H1 (cell line): ENCODE measurements at regions not wholly inside any gene's neighbourhood (a gene's known extent, or its start where the extent isn't known, plus 50 kb on each side); places are given as distances from the start of the nearest gene placed in this dataset.

Experiments
- CTCF ChIA-PET: fragments of 300-600 bp; sonication (Branson Sonifier 250); formaldehyde crosslinking; loops from one replicate; lab custom pipeline; 2021; ENCODE audit not compliant: partially characterized antibody; lab: Charles Lee
- POLR2A ChIA-PET: fragments of 300-600 bp; sonication (Branson Sonifier 250); formaldehyde crosslinking; loops from one replicate; lab custom pipeline; 2021; ENCODE audit warnings: inconsistent platforms; ENCODE audit not compliant: partially characterized antibody; lab: Charles Lee
- DNase-seq, 2 experiments: peaks; one replicate each; pipeline versions ENCODE4 v3.0.0 to v3.0.0-alpha.2; 2010 to 2022; ENCODE audit warnings: low spot score in 2 of 2, low read depth in 1 of 2, mixed read lengths in 1 of 2
- FAIRE-seq: peaks from 2 replicates; lab custom pipeline; 2011; peaks lifted over from hg19 to GRCh38; lab: Jason Lieb, UNC
- H2AFZ ChIP-seq: 2 replicates; pipeline ENCODE4 v1.8.1; 2012; ENCODE audit warnings: low read length, inconsistent platforms
- H2AK5ac ChIP-seq: 2 replicates; pipeline ENCODE4 v1.6.1; 2013; ENCODE audit warnings: low read depth, low read length
- H2BK120ac ChIP-seq: replicated peaks from 2 replicates; pipeline ENCODE3; 2013; ENCODE audit warnings: low read depth, low read length, inconsistent platforms
- H2BK12ac ChIP-seq: 2 replicates; pipeline ENCODE4 v1.6.1; 2013; ENCODE audit warnings: low read depth, low read length
- H2BK15ac ChIP-seq: 2 replicates; pipeline ENCODE4 v1.6.1; 2013; ENCODE audit warnings: low read length
- H2BK20ac ChIP-seq: 2 replicates; pipeline ENCODE4 v1.6.1; 2013; ENCODE audit warnings: low read length
- H2BK5ac ChIP-seq: 2 replicates; pipeline ENCODE4 v1.6.1; 2013; ENCODE audit warnings: low read depth, low read length
- H3K14ac ChIP-seq: 2 replicates; pipeline ENCODE4 v1.6.1; 2013; ENCODE audit warnings: inconsistent platforms; ENCODE audit not compliant: insufficient read length
- H3K18ac ChIP-seq: 2 replicates; pipeline ENCODE4 v1.6.1; 2013; ENCODE audit warnings: low read length; ENCODE audit errors: extremely low read depth
- H3K23ac ChIP-seq: 2 replicates; pipeline ENCODE4 v1.6.1; 2013; ENCODE audit warnings: inconsistent platforms; ENCODE audit not compliant: insufficient read length
- H3K23me2 ChIP-seq: 2 replicates; pipeline ENCODE4 v1.6.1; 2013; ENCODE audit warnings: low read depth, low read length
- H3K27ac ChIP-seq: 2 replicates; pipeline ENCODE4 v1.6.1; 2011; ENCODE audit warnings: low read depth, low read length, inconsistent platforms
- H3K27me3 ChIP-seq, 4 experiments: replicated peaks in 1 of 4; 1 replicate in 1 of 4; 2 replicates in 3 of 4; pipeline versions ENCODE4 v1.6.1 to v1.8.1; 2011 to 2013; ENCODE audit warnings: low read length in 3 of 4, mild to moderate bottlenecking in 3 of 4, inconsistent platforms in 2 of 4, mixed read lengths in 2 of 4, moderate library complexity in 1 of 4; ENCODE audit not compliant: control insufficient read depth in 3 of 4, insufficient read depth in 3 of 4; ENCODE audit errors: extremely low read depth in 1 of 4
- H3K36me3 ChIP-seq, 4 experiments: 2 replicates each; pipeline versions ENCODE4 v1.6.1 to v1.8.1; 2011 to 2013; ENCODE audit warnings: mild to moderate bottlenecking in 4 of 4, low read length in 3 of 4, moderate library complexity in 2 of 4, control low read depth in 1 of 4, inconsistent platforms in 1 of 4; ENCODE audit not compliant: insufficient read depth in 4 of 4, control insufficient read depth in 2 of 4
- H3K4ac ChIP-seq: replicated peaks from 2 replicates; pipeline ENCODE3; 2013; ENCODE audit warnings: low read length, low read depth, mixed read lengths, inconsistent platforms; ENCODE audit not compliant: insufficient read length
- H3K4me1 ChIP-seq, 4 experiments: replicated peaks in 1 of 4; 1 replicate in 1 of 4; 2 replicates in 3 of 4; pipeline versions ENCODE4 v1.6.1 to v1.8.1; 2011 to 2013; ENCODE audit warnings: low read length in 3 of 4, inconsistent platforms in 2 of 4, mixed read lengths in 1 of 4; ENCODE audit not compliant: insufficient read depth in 4 of 4, control insufficient read depth in 3 of 4
- H3K4me2 ChIP-seq, 2 experiments: 2 replicates each; pipeline versions ENCODE4 v1.6.1 to v1.8.1; 2011 to 2013; ENCODE audit warnings: low read depth in 2 of 2, low read length in 2 of 2, control low read depth in 1 of 2, inconsistent platforms in 1 of 2, mild to moderate bottlenecking in 1 of 2; ENCODE audit not compliant: insufficient read depth in 1 of 2
- H3K4me3 ChIP-seq, 4 experiments: fragments of 200-600, 300-600 bp in 1 of 4; sonication (generic), shearing (Covaris generic), sonication (Bioruptor Twin) in 1 of 4; 2 replicates each; pipeline versions ENCODE4 v1.5.1 to v1.8.1; 2011 to 2016; ENCODE audit warnings: low read length in 4 of 4, low read depth in 3 of 4, control low read depth in 2 of 4, inconsistent platforms in 2 of 4, mild to moderate bottlenecking in 2 of 4, mixed read lengths in 1 of 4, moderate library complexity in 1 of 4; ENCODE audit not compliant: insufficient read depth in 2 of 4; ENCODE audit errors: extremely low read depth in 1 of 4
- H3K56ac ChIP-seq: replicated peaks from 2 replicates; pipeline ENCODE3; 2013; ENCODE audit warnings: low read depth, mild to moderate bottlenecking, mixed read lengths, low read length, inconsistent platforms; ENCODE audit not compliant: insufficient read length
- H3K79me1 ChIP-seq: 2 replicates; pipeline ENCODE4 v1.6.1; 2013; ENCODE audit warnings: low read depth, low read length, control low read depth
- H3K79me2 ChIP-seq, 2 experiments: 2 replicates each; pipeline versions ENCODE4 v1.6.1 to v1.8.1; 2012 to 2013; ENCODE audit warnings: low read length in 2 of 2, mild to moderate bottlenecking in 2 of 2, inconsistent platforms in 1 of 2; ENCODE audit not compliant: insufficient read depth in 2 of 2, control insufficient read depth in 1 of 2
- H3K9ac ChIP-seq, 4 experiments: replicated peaks in 1 of 4; 1 replicate in 1 of 4; 2 replicates in 3 of 4; pipeline versions ENCODE4 v1.6.1 to v1.8.1; 2011 to 2013; ENCODE audit warnings: low read depth in 3 of 4, low read length in 3 of 4, control low read depth in 2 of 4, mild to moderate bottlenecking in 2 of 4, moderate library complexity in 2 of 4, inconsistent platforms in 1 of 4; ENCODE audit errors: extremely low read depth in 1 of 4
- H3K9me3 ChIP-seq, 2 experiments: 2 replicates each; pipeline versions ENCODE4 v1.6.1 to v1.8.1; 2012 to 2013; ENCODE audit warnings: mild to moderate bottlenecking in 2 of 2, moderate library complexity in 2 of 2, control low read depth in 1 of 2, inconsistent platforms in 1 of 2, low read depth in 1 of 2, low read length in 1 of 2, mixed read lengths in 1 of 2; ENCODE audit not compliant: insufficient read depth in 2 of 2
- H4K20me1 ChIP-seq, 2 experiments: replicated peaks in 1 of 2; 2 replicates each; pipeline versions ENCODE3 to v1.8.1; 2011 to 2013; ENCODE audit warnings: inconsistent platforms in 2 of 2, low read length in 2 of 2, mild to moderate bottlenecking in 1 of 2; ENCODE audit not compliant: insufficient read depth in 2 of 2, control insufficient read depth in 1 of 2
- H4K5ac ChIP-seq: 2 replicates; pipeline ENCODE4 v1.6.1; 2013; ENCODE audit warnings: low read length, low read depth, mixed read lengths, inconsistent platforms; ENCODE audit not compliant: insufficient read length
- H4K8ac ChIP-seq: 2 replicates; pipeline ENCODE4 v1.8.0; 2013; ENCODE audit warnings: mild to moderate bottlenecking, moderate library complexity, low read length, inconsistent platforms; ENCODE audit not compliant: insufficient read depth; ENCODE audit errors: extremely low read depth
- H4K91ac ChIP-seq: replicated peaks from 2 replicates; pipeline ENCODE3; 2013; ENCODE audit warnings: low read length, mixed read lengths, inconsistent platforms; ENCODE audit not compliant: insufficient read length
- ATF3 ChIP-seq: IDR thresholded peaks from 2 replicates; pipeline ENCODE4 v1.6.1; 2011; ENCODE audit warnings: low read depth, mild to moderate bottlenecking, low read length; ENCODE audit not compliant: insufficient read depth
- CTBP2 ChIP-seq: IDR thresholded peaks from 2 replicates; pipeline ENCODE4 v1.7.0; 2011; ENCODE audit warnings: borderline replicate concordance, mild to moderate bottlenecking, moderate library complexity, mixed read lengths, low read length; ENCODE audit not compliant: insufficient read depth, insufficient read length
- JUND ChIP-seq: IDR thresholded peaks from 2 replicates; pipeline ENCODE4 v1.6.1; 2011; ENCODE audit warnings: mild to moderate bottlenecking, improper control_type of control experiment, low read length
- KDM1A ChIP-seq: fragments of 200-600, 300-600 bp; sonication (generic); IDR thresholded peaks from 2 replicates; pipeline ENCODE4 v1.7.1; 2016; ENCODE audit warnings: mild to moderate bottlenecking, low read length, borderline replicate concordance
- KDM4A ChIP-seq: IDR thresholded peaks from one replicate; pipeline ENCODE4 v1.7.1; 2012; ENCODE audit warnings: low read depth, mild to moderate bottlenecking, moderate library complexity, low read length, inconsistent platforms; ENCODE audit not compliant: severe bottlenecking
- KDM5A ChIP-seq: fragments of 200-600 bp; IDR thresholded peaks from 2 replicates; pipeline ENCODE4 v1.7.1; 2012; ENCODE audit warnings: mild to moderate bottlenecking, low read length, inconsistent platforms, mixed read lengths
- RBBP5 ChIP-seq: IDR thresholded peaks from 2 replicates; pipeline ENCODE4 v1.7.1; 2012; ENCODE audit warnings: low read depth, mild to moderate bottlenecking, inconsistent platforms, low read length, moderate library complexity, borderline replicate concordance
- RFX5 ChIP-seq: IDR thresholded peaks from 2 replicates; pipeline ENCODE4 v1.6.1; 2011; ENCODE audit warnings: low read depth, low read length, improper control_type of control experiment, borderline replicate concordance
- RNF2 ChIP-seq: fragments of 200-900, 300-1000 bp; sonication (generic); IDR thresholded peaks from 2 replicates; pipeline ENCODE4 v1.7.1; 2016; ENCODE audit warnings: borderline replicate concordance, low read depth, mild to moderate bottlenecking, antibody characterized with exemption, low read length; ENCODE audit not compliant: poor library complexity, severe bottlenecking; ENCODE audit errors: missing control alignments
- SIN3A ChIP-seq, 2 experiments: IDR thresholded peaks in 1 of 2; conservative IDR thresholded peaks in 1 of 2; 2 replicates each; pipeline ENCODE4 v1.6.1; 2011 to 2012; ENCODE audit warnings: low read length in 2 of 2, improper control_type of control experiment in 1 of 2, low read depth in 1 of 2, mild to moderate bottlenecking in 1 of 2
- SIRT6 ChIP-seq: IDR thresholded peaks from one replicate; pipeline ENCODE4 v1.7.1; 2012; ENCODE audit warnings: low read length, inconsistent platforms
- SP2 ChIP-seq: IDR thresholded peaks from 2 replicates; pipeline ENCODE4 v1.6.1; 2012; ENCODE audit warnings: mild to moderate bottlenecking, low read length, inconsistent platforms
- TAF1 ChIP-seq: IDR thresholded peaks from 2 replicates; pipeline ENCODE4 v1.6.1; 2011; ENCODE audit warnings: mild to moderate bottlenecking, low read depth, low read length
- YY1 ChIP-seq: IDR thresholded peaks from 2 replicates; pipeline ENCODE4 v1.6.1; 2011; ENCODE audit warnings: low read depth, mild to moderate bottlenecking, low read length
- WGBS, 2 experiments: shearing (Covaris generic) in 1 of 2; methylation state at CpG; one replicate each; pipeline versions ENCODE4 v1.1.6 to v1.1.7; 2013 to 2015; ENCODE audit warnings: low lambda C conversion rate in 2 of 2, mixed read lengths in 2 of 2, inconsistent platforms in 1 of 2, low coverage in 1 of 2, missing lambda C conversion rate in 1 of 2; ENCODE audit not compliant: insufficient replicate concordance in 2 of 2, insufficient coverage in 1 of 2, insufficient read length in 1 of 2; ENCODE audit errors: extremely low coverage in 1 of 2, missing lambda C conversion rate in 1 of 2; 5-methylcytosine and 5-hydroxymethylcytosine counted together

- no peaks in the 10 kb centered on the region for H3K79me1 ChIP-seq
- no peak overlapping the region for H3K4ac ChIP-seq
- no peak overlapping the region for H2AK5ac ChIP-seq
- no peaks in the 10 kb centered on the region for H3K27me3 ChIP-seq
- H4K20me1 ChIP-seq: no peaks in the 10 kb centered on the region
- CTCF ChIA-PET: interaction anchor here (1.1 kb wide), 1 partner anchor 76 kb away, joined by 4 read pairs; no protein-coding TSS in a partner anchor
- H3K18ac ChIP-seq: no peak overlapping the region
- H3K79me2 ChIP-seq: no peaks in the 10 kb centered on the region
- no peak overlapping the region for H3K4me3 ChIP-seq
- peaks cover 0 to 5% (median 0%) of the 10 kb centered on the region in 4 experiments; a peak in 1 of 7 replicates for H3K4me1 ChIP-seq
- no peak overlapping the region for H4K8ac ChIP-seq
- no peak overlapping the region for H2BK120ac ChIP-seq
- H3K36me3 ChIP-seq: no peaks in the 10 kb centered on the region
- no peak overlapping the region for H3K9ac ChIP-seq
- no peak overlapping the region for H2BK15ac ChIP-seq
- FAIRE-seq (no peak), DNase-seq (no peak)
- H2BK5ac ChIP-seq: no peak overlapping the region
- POLR2A ChIA-PET: no interaction called here
- H3K14ac ChIP-seq: no peak overlapping the region
- no peak overlapping the region for H3K27ac ChIP-seq
- H3K23me2 ChIP-seq: no peaks in the 10 kb centered on the region
- no peak overlapping the region for H2BK20ac ChIP-seq
- H4K5ac ChIP-seq: no peak overlapping the region
- 0 out of 4 replicates have a peak, but pooled peaks cover 0 to 4% of the 10 kb centered on the region in 2 experiments for H3K9me3 ChIP-seq
- no peak overlapping the region for H3K56ac ChIP-seq
- no peak overlapping the region for H2BK12ac ChIP-seq
- 98% methylated on average over 7 of the region's 7 CpGs; no CpG with 5 or more reads in 1 of the 2 experiments for WGBS, 2 experiments
- H3K23ac ChIP-seq: no peak overlapping the region
- H2AFZ ChIP-seq: no peak overlapping the region
- H3K4me2 ChIP-seq: no peak overlapping the region
- H4K91ac ChIP-seq: no peak overlapping the region
- TF ChIP-seq YY1: no peak
- no peak for TF ChIP-seq SIN3A (conservative IDR thresholded peaks at IDR 0.05 in 1 of 2, IDR thresholded peaks at IDR 0.05 in 1 of 2; ENCODE audit: low read depth in 1 of 2, low read length in 2 of 2)
- no peak for TF ChIP-seq KDM1A
- no peak for TF ChIP-seq SIRT6
- TF ChIP-seq CTBP2: no peak
- no peak for TF ChIP-seq KDM4A
- TF ChIP-seq KDM5A: no peak
- TF ChIP-seq ATF3: no peak
- TF ChIP-seq RNF2: no peak
- no peak for TF ChIP-seq RBBP5
- no peak for TF ChIP-seq SP2
- no peak for TF ChIP-seq JUND
- no peak for TF ChIP-seq RFX5
- TF ChIP-seq TAF1: no peak
Observed at GRCh38 chr5:4220016-4220415, 624.4 kb downstream of the IRX1 start.
